HG02610 (cell line): ENCODE measurements at regions not wholly inside any gene's neighbourhood (a gene's known extent, or its start where the extent isn't known, plus 50 kb on each side); places are given as distances from the start of the nearest gene placed in this dataset.
"Not testable (repeated sequence)": the region's sequence is repeated elsewhere in the genome, so short reads cannot be mapped to it uniquely, and the experiment has no call there.

Experiments used
- ATAC-seq: cut with Tn5 transposase; IDR thresholded peaks from one replicate; pipeline ENCODE4 v1.9.1; 2021; ENCODE audit warnings: mild to moderate bottlenecking, moderate library complexity; ENCODE audit not compliant: unreplicated experiment

DNA sequence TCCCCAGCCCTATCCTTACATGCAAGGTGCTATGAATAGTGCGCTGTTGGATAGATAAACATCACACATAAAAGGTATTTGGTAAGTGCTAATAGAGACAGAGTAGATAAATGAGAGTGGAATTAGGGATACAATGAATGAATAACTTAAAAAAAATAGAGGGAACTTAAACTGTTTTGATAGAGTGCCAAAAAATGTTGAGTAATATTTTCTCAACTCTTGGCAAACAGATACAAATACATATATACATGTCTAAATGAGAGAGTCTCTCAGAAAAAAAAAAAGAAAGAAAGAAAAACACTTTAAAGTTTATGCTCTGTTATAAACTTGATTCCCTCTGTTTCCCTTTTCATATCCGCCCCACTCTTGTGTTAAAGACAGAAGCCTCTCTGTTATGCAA lies 667.4 kb downstream of the ROBO2 start:
- no peak for ATAC-seq

DNA sequence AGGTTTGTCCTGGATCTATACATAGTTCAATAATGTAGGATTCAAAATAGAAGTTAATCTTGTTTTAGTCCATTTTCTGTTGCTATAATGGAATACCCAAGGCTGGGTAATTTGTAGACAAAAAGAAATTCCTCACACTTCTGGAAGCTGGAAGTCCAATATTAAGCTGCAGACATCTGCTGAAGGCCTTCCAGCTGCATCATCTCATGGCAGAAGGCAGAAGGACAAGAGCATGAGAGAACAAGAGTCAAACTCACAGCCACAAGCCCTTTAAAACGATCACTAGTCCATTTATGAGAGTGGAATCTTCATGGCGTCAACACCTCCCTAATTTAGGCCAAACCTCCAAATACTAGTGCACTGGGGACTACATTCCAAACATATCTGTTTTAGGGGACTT lies 669.3 kb downstream of the ROBO2 start:
- ATAC-seq = no peak

DNA sequence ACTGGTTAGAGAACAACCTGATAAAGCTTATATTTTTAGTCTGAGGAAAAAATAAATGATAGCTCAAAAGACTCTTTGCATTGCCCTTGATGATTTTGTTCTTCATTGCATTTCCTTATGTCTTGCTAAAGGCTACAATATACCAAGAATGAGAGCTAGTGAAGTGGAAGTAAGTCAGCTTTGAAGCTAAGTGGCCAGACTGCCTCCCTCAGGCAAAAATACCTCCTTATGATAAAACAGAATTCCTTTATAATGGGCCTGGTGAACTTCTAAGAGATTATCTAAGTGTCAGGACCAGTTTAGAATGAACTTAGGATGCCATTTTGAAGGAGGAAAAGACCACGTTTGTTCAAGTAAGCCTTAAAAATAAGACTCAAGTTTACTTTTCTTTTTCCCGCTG lies 678.4 kb downstream of the ROBO2 start:
- no peak for ATAC-seq

DNA sequence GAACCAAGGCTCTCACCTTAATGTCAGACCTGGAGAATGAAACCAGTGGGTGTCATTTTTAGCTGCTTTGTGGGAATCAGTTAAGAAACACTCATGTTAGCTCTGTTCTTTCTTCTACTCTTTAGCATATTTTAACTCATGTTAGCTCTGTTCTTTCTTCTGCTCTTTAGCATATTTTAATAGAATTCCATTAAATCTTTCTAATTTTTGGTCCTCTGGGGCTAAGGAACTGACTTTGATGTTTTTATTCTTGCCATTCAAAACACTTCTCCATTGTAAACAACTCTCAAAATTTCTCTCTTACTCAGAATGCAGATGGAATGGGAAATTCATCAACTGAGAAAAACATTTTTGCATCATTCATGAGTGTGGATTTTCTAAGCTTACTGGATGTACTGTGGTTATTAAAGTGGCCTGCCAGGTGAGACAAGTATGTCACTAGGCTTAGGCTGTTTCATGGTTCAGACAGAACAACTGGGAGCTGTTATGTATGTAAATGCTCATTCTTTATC lies 680.6 kb downstream of the ROBO2 start:
- no peak for ATAC-seq

DNA sequence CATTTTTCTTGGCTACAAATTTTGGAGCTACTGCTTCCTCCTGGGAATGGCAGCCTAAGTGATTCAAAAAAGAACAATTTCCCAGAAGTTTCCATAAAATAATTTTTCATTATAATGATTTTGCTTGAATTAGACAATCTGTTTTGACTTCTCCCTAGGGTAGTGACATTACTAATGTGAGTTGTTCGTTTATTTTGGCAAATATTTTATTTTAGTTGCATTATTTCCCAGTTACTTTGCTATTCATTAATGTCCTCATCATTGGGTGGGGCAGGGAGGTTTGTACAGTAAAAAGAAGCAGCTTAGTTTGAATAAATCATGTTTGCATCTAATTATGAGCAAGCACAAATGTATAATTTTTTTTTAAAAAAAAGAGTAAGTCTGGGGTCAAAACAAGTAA lies 686.6 kb downstream of the ROBO2 start:
- ATAC-seq = no peak

DNA sequence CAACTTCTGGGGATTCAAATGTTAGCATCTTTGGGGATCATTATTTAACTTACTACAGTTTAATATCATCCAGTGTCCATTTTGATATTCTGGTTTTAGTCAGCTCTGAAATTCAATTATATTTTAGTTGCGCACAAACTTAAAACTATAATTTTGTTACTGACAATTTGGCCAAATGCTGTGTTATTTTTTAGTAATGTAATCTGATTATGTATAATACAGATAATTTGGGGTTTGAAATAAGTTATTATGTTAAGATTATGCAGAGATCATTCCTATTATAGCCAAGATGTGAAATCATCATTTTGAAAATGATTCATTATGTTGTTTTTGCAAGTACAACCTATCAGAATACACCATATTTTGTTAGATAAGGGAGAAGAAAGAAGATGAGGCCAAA lies 706.1 kb downstream of the ROBO2 start:
- ATAC-seq = no peak

DNA sequence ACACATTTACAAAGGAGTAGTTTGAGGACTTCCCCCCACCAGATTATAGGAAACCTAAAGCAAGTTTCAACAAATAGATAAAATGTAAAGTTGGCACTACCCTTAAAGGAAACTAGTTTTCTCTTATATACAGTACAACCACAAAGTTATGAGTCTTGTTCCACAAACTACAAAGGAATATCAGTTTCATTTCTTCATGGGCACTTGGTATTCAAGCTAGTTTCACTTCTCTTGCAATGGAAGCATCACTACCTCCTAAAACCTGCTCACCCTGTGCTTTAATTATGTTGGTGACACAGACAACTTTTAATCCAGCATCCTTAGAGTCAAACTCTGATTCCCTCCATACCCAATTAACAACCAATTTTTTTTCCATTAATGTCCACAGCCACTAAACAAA lies 707.0 kb downstream of the ROBO2 start:
- no peak for ATAC-seq

DNA sequence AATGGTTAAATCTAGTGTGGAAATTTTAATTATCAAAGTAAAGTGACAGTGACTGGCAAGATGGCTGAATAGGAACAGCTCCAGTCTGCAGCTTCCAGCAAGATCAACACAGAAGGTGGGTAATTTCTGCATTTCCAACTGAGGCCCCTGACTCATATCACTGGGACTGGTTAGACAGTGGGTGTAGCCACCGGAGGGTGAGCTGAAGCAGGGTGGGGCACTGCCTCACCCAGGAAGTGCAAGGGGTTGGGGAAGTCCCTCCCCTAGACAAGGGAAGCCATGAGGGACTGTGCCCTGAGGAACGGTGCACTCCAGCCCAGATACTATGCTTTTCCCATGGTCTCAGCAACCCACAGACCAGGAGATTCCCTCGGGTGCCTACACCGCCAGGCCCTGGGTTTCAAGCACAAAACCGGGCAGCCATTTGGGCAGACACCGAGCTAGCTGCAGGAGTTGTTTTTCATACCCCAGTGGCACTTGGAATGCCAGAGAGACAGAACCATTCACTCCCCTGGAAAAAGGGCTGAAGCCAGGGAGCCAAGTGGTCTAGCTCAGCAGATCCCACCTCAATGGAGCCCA lies 716.6 kb downstream of the ROBO2 start:
- not testable (repeated sequence) for ATAC-seq

DNA sequence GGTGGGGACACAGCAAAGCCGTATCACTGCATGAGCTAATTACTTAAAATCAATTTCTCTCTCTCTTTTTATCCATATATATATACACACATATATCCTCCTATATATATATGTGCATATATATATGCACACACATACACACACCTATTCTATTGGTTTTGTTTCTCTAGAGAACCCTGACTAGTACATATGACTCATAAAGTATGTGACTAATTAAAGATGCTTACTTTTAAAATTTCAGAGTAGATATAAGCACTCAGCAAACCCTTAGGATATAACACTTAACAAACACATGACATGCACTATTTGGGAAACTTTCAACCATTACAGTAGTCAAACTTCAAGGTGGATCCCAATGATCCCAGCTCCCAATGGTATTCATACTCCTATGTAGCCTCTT lies 732.6 kb downstream of the ROBO2 start:
- ATAC-seq = no peak

DNA sequence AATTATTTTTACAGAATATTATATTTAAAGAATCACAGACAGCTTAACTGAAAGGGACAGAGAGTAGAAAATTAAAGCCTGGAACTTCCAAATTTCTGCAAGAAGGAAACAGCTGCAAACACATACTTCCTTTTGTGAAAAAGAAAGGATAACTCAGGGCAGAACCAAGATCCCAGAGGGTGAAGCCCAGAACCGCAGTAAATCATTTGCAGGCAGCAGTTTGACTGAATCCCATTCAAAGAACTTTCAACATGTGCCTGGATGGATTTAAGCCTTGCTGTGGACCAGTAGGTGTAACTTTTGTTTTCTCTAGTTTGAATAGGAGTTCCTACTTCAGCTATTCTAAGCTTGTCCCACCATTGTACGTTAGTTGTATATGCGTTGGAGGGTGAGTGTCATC lies 733.2 kb downstream of the ROBO2 start:
- ATAC-seq = no peak

DNA sequence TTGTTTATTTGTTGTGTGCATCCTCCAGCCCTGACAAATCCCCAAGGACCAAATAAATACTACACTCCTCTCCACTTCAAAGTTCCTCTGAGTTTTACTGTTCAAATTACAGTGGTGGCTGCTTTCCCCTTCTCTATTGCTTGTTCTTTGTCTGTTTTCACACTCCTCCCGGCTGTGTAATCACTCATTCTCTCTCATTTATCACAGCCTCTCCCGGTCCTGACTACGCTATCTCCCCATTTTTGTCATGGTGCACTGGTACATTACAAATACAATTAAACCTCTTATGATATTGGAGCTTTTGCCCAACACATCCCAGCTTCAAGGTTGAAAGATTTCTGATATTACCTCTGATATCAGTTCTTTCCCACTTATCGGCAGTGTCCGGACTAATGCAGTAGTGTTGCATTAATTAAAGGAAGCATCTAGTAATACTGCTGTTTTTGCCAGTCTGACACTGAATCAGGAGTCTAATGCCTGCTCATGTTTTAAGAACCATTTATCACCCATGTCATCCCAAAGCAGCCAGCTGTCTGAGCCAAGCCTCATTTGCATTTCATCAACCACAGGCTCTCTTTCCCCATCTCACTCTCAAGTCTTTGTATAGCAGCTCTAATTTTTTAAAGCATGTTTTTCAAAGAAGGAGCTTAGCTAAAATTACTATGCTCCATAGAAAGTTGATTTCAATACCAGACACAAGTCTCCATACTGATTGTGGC lies 740.5 kb downstream of the ROBO2 start:
- no peak for ATAC-seq

DNA sequence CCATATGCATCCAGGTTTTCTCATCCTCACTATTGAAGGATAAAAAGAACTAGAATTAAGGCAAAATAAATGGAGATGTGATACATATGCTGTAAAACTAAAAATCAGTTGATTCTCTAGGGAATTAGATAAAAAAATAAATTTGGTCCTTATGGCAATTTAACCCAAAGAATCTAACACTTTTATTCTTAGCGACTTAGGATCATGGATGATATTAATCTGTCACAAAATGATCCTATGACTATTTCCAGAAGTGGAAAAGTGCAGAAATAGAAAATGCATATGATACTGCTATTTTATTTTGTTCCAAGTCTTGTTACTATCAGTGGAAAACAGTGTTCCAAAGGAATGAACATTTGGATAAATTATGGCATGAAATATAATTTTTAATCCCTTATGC lies 746.3 kb downstream of the ROBO2 start:
- ATAC-seq = no peak

DNA sequence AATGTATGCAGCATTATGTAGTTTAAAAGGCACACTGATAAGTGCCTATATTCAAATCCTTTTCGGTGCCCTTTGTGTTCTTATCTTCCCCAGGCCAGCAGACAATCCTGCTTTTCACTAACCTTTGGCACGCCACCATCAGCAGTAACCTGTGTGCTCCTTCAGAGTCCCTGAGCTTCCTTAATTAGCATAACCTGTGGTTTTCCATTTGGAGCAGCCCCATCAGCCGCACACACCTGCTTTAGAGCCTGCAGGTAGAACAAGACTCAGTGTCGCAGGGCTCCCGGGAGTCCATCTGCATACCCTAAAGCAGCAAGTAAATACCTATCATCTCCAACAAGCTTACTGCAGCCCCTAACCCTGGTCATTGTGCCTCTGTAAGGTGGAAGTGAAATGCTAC lies 755.1 kb downstream of the ROBO2 start:
- ATAC-seq = no peak

DNA sequence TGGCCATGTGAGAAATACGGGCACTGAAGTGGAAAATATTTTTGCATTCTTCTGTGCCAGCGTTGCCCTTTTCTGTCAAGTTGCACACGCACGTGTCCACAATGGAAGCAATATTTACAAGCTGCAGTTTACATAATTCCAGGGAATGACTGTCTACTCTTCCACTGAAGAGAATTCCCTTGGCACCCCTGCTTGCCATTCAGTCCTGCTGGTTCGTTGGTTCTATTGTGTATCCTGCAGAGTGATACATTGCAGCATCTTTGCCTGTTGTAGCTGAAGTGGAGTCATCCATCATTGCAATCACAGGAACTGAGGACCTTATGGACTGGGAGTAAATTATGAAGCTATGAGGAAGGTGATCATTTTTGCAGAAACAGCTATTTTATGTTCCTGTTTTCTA lies 759.4 kb downstream of the ROBO2 start:
- ATAC-seq = no peak

DNA sequence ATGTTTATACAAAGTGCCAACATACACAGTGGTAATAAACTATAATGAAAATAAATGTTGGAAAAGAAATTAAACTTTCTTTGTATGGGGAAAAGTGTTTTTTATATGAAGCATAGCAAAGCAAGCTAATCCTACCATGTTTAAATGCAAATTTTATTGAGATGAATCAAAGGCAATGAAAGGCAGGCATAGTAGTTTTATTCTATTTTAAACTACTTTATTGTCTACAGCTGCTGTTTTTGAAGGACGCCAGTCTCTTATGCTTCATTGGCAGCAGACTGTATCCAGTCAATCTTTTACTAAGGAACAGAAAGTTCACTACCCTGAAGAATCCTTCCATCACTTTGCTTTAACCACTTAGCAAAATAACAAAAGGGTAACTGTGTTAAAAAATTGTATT lies 761.0 kb downstream of the ROBO2 start:
- no peak for ATAC-seq

DNA sequence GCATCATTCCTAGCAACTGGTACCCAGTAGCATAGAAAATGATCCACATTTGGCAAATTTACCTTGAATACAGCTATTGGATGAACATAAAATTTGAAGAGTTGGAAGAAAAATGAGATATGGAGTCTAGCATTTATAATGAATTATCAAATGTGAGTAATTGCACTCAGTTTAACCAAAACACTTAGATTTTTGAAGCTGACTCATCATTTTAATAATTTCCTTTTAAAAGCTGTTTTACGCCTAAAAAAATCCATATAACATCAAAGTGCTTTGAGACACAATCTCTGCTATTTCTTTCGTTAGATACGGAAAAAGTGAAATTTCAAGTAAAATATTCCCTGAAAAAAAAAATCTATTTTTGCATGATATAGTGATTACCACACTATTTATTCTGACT lies 767.4 kb downstream of the ROBO2 start:
- no peak for ATAC-seq

DNA sequence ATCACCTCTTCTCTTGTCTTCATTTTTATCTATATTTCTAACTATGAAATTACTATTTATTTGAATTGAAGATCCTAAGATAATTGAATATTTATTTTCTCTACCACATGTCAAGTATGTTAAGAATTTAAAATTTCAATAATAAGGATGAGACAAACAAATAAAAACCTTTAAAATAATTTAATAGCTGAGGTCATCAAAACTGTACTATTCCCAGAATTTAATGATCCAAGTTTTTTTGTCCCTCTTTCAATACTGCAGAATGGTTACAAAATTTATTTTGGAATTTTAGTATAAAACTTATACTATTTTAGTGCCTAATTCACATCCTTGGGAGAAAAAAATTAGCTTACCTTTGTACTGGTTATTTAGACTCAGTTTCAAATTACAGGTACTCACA lies 774.9 kb downstream of the ROBO2 start:
- no peak for ATAC-seq

DNA sequence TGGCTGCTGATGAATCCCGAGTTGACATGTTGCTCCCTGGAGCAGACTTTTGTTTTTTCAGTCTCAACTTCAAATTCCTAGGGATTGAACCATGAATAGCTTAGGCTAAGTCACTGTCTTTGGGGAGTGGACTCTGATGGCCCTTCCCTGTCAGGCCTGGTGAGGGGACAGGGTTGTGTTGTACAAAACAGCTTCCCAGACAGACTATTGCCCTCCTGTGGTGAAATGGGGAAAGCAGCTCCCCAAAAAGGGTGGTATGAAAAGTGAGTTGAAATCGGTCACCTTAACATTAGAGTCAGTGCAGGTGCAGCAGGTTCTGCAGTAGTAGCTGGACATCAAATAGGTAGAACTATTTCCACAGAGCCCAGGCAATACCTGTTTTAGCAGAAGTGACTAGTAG lies 775.6 kb downstream of the ROBO2 start:
- ATAC-seq = no peak

DNA sequence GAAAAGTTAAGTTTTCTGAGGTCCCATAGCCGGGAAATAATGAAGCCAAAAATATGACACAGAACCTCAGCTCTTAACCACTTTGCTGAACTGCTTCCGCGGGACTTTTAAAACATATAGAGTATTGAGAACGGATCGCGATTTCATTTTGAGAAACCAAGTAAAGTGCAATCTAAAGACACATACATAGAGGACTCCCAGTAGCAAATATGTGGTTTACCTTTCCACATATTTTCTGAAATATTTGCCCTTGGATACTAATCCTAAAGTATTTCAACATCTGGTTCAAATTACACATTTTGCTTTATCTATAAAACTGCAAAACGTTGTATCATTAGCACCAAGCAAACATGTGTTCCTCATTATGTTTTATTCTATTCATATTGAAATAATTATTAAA lies 776.5 kb downstream of the ROBO2 start:
- ATAC-seq = no peak

DNA sequence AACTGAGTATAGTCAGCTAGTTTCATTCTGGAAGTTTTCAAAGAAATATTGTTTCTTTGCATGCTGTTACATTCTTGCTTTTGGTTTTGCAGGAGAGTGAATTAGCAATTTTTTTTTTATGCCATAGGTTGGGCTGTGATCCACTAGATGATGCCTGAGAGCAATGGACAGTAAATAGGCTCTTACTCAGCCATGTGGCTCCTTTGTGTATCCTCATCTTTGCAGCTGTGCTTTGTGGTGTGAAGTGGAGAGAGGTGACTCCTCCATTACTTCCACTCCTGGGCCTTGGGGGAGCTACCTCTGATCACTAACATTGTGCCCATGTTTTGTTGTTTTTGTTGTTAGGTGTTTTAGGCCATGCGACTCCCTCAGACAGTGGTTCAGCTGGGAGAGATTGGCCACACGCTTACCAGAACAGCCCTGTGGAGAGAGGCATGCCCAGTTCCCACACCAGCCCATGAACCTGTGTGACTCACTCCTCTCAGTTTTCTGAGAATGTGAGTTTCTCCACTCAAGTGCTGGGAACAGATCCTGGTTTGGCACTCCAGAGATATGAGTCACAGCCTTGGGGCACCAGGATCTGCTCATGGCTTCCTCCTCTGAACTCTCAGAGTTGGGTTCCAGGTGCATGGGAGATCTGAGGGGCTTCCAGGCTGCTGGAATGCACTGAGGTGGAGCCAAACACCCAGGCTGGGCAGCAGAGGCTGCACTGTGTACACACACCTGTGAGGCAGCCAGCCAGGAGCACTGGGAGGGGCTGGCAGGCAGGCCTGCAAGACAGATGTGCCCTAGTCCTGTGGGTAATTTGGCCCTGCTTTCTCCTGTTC lies 785.3 kb downstream of the ROBO2 start:
- no peak for ATAC-seq

DNA sequence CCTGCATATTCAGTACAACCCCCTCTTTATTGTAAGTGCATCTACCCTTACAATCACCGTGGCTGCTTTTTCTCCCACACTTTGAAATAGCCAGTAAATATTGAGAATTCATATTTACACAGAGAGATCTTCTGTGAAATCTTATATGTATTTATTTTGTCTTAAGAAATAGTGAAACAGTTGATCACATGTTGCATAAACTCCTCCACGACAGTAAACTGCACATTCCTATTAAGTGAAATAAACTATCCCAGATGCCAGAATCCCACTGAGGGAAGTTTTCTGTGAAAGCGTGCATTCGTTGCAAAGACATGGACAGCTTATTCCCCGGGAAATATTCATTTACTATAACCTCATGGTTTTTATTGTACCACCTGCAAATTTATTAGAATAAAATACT lies 796.0 kb downstream of the ROBO2 start:
- ATAC-seq = no peak

DNA sequence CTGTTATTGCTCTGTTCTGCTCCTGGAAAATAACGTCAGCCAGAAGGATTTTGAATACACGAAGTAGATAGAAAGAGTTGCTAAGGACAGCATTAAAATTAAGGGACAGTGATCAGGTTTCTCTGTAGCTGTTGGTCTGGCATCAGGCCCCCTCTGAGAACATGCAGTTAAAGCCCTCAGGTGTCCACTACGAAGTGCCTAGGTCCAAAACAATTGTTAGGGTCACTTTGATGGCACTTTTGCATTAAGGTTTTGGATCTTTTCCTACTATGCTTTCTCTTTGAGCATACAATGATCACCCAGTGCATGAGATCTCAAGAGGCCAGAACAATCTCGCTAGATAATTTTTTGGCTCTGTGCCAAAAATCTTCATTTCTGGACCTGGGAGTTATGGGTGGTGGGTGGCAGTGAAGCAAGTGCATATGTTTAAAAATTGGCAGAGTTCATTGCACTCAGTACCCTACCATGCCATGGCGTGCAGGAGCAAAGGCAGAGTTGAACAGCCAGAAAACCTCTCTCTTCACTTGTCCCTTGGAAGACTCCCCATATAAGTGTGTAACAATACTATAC lies 797.6 kb downstream of the ROBO2 start:
- ATAC-seq = no peak
